Dedifferentiated amniotic fluid mesenchymal stem cell (primary cell): ENCODE measurements at regions not wholly inside any gene's neighbourhood (a gene's known extent, or its start where the extent isn't known, plus 50 kb on each side); places are given as distances from the start of the nearest gene placed in this dataset.

ENCODE experiments used
- DNase-seq: peaks from one replicate; pipeline ENCODE4 v3.0.0-alpha.2; 2016; ENCODE audit errors: extremely low spot score

DNA sequence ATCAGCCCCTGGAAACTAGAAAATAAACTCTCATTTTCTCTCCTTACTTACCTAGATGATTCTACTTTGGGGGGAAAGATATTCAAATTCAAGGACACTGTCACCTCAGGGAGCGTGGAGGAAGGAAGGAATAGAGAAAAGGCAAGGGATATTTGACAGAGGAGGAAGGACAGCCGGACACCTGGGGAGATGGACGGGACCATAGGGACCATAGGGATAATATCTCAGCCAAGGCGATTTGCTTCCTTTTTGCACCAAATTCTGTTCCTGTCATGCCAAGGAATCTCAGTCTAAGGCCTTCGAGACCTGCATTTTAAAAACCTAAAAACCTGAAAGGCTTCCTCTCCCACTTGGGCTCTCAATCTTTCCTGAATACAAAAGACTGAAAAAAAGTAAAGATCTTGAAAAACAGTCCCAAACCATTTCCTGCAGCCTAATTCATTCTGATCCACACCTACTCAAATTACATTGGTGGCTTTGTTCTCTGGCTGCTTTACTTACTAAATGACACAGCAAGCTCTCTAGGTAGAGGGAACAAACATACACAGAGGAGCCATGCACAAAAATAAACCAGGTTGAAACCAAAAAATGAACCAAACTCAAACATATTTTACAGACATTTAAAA is 73.9 kb upstream of the SLC24A5 start:
- no peak for DNase-seq

DNA sequence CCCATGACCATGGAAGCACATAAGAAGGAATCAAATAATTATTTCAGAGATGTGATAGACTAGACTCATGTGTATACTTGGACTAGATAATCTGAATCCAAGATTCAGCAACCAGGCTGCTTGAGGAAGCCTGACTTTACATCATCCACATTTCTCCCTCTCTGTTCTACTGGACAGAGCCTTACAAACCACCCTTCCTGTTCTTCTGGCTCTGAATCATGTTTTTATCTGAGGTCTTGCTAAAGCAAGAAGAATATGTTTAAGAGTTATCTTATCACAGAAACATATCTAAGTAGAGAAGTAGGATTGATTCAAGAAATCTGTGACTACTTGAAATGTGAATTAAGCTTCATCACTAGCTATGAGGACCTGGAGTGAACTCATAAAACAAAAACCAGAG is 71.1 kb upstream of the SLC24A5 start:
- no peak for DNase-seq

DNA sequence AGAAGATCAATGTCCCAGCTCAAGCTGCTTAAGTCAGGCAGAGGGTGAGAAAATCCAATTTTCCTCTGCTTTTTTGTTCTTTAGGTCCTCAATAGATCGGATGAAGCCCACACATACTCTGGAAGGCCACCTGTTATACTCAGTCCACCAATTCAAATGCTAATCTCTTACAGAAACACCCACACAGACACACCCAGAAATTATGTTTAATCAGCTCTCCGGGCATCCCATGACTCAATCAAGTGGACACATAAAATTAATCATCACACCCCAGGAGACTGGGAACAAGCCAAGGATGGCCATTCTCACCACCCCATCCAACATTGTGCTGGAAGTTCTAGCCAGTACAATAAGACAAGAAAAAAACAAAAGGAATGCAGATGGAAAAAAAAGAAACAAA is 67.8 kb upstream of the SLC24A5 start:
- DNase-seq: no peak

DNA sequence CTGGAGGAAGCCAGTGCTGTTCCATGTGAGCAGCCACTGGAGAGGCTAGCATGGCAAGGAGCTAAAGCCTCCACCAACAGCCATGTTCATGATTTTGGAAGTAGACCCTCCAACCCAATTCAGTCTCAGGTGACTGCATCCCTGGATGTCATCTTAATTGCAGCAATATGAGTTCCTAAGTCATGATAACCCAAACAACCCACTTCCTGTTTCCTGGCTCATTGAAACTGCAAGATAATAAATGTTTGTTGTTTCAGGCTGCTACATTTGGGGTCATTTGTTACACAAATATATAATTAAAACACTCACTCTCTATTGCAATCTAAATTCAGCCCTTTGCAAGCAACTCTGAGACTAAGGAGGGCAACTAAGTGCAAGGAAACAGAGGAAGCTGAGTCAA is 62.4 kb upstream of the SLC24A5 start:
- DNase-seq: no peak

DNA sequence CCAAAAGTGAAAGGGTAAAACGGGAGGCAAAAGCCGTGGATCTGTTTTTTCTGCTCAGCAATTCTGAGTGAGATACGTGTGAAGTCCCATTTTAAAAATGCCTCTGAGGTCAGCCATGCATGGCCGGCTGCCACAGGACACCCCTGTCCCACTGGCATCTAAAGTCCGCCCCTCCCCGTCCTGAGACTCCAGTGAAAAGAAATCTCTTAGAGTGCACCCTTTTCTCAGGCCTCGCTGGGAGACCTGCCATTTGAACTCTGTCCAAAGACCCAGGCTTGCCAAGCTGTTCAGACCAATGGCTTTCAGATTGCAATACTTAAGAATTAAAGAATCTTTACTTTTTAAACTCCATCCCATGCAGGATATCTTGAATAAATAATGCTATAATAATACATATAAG is 61.0 kb upstream of the SLC24A5 start:
- DNase-seq: no peak

DNA sequence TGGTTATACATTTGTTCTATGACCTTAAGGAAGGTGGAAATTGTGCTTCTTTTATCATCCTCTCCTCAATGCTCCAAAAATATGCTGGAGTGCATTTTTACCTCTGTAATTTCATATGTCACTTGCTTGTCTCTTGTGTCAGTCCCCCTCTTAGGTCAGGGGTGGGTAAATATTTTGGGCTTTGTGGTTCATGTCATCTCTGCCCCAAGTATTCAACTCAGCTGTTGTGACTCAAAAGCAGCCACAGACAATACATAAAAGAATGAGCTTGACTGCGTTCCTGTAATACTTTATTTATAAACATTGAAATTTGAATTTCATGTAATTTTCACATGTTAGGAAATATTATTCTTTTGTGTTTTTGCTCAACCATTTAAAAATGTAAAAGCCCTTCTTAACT is 60.4 kb upstream of the SLC24A5 start:
- DNase-seq: no peak

DNA sequence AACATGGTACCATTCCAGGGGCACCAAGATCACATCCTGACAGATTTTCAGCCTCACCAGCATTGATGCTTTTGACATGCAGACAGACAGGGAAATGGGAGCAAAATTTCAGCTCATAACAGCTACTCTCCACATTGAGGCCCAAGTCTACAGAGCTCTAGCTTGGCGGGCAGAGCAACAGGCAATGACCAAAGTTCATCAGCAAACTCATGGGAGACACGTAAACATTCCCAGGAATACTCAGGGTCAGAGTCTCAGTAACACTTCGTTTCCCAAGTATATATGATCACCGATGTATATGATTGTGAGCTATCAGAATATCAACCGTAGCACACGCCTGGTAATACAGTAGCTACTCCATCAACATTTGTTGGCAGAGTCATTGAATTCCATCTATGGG is 59.2 kb upstream of the SLC24A5 start:
- DNase-seq: no peak

DNA sequence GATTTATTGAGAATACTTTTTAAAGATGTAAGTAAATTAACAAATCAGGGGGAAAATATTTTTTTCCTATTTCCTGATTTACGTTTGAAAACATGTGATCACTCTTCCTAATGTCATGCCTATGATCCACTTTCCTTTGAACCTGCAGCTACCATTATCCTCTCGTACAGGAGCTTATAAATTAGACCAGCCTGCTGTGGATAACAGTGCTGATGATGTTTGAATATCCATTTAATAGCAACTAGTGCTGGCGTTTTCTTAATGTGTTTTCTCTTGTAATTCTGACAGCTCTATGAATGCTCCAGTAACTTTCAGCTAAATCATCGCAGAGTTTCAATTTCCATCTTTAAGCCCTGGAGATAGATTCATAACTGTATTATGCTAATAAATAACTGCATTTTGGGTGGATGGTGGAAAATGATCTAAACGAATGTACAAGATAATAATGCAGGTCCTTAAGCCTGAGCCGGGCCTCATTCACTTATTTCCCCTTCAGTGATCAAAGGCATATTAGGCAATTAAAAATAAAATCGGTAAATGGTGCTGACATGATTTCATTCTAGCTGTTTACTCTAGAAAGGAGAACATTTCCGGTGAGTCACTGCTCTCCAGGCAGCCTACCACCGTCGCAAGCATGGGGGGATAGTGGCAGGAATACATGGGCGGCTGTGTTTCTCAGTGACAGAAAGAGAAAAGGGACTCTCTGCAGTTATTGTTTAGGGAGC is 58.5 kb upstream of the SLC24A5 start:
- no peak for DNase-seq

DNA sequence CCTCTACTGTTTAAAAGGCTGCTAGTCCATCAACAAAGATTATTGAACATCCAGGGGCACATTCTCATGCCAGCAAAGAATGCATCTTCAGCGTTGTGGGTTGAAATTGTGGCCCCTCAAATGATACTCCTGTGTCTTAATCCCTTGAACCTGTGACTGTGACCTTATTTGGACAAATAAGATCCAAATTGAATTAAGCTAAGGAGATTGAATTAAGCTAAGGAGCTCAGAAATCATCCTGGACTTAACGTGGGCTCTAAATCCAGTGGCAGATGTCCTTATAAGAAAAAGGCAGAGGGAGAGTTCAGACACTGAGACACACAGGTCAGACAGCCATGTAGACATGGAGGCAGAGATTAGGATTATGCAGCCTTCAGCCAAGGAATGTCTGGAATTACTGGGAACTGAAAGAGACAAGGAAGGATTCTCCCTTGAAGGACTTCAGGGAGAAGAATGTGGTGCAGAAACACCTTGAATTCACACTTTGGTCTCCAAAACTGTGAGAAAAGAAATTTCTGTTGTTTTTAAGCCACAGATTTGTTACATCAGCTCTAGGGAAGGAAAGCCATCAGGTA is 57.3 kb upstream of the SLC24A5 start:
- no peak for DNase-seq

DNA sequence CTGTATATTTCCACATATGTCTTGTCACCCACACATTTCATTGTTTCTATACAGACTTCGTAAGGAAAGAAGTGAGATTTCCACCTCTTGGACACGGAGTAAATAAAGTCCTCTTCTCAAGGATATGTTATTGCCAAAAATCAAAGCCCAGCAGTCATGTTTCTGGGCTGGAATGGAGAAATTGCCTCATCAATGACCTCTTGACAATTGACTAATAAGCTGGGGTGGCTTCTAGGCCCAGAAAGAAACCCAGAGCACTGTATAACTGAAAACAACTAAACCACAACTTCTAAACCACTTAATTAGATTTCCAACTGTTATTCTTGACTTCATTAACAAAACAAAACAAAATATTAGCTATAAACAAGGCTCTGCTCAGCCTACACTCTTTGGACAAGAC is 56.4 kb upstream of the SLC24A5 start:
- DNase-seq: no peak

DNA sequence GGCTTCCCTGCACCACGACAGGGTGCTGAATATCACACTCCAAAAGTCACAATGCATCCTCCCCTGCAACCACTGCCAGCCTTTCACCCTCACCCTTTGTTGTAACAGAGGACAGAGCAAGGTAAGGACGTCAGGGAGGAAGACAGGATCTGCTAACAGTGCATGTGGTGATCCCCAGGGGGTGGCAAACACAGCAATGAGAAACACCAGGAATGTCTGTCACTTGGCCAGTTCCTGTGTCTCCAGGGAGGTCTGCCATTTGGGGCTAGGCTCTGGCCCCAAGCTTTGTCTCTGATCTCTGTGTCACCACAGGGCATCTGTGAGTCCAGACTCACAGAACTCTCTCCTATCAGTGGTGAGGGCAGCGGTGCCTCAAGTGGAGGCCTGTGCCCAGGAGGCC is 54.3 kb upstream of the SLC24A5 start:
- no peak for DNase-seq
